Nephron progenitor cell (in vitro differentiated cells): ENCODE measurements at regions not wholly inside any gene's neighbourhood (a gene's known extent, or its start where the extent isn't known, plus 50 kb on each side); places are given as distances from the start of the nearest gene placed in this dataset.
A peak's percentile ranks its signal among the peaks of the same experiment; 100 is the strongest.

Experiments
- DNase-seq: peaks from one replicate; pipeline ENCODE4 v3.0.0; 2021
- H3K27ac Mint-ChIP-seq: 2 replicates; pipeline ENCODE4 v1.8.0; 2021; ENCODE audit warnings: mild to moderate bottlenecking, moderate library complexity, mixed read lengths
- H3K27me3 Mint-ChIP-seq: 2 replicates; pipeline ENCODE4 v1.8.0; 2021; ENCODE audit warnings: mild to moderate bottlenecking, low read depth, mixed read lengths; ENCODE audit not compliant: poor library complexity
- H3K36me3 Mint-ChIP-seq: 2 replicates; pipeline ENCODE4 v1.8.0; 2021; ENCODE audit warnings: low read depth, mixed read lengths
- H3K4me1 Mint-ChIP-seq: 2 replicates; pipeline ENCODE4 v1.8.0; 2021; ENCODE audit warnings: mixed read lengths
- H3K4me3 Mint-ChIP-seq: 2 replicates; pipeline ENCODE4 v1.8.0; 2021; ENCODE audit warnings: mild to moderate bottlenecking, moderate library complexity, mixed read lengths
- H3K9me3 Mint-ChIP-seq: 2 replicates; pipeline ENCODE4 v1.8.0; 2021; ENCODE audit warnings: mild to moderate bottlenecking, moderate library complexity, mixed read lengths
- TF ChIP-seq, protein P1 (sequence below): fragments of 200-600 bp; sonication (generic); IDR thresholded peaks from 2 replicates; pipeline ENCODE4 v1.5.0; 2021; ENCODE audit warnings: antibody characterized with exemption

GRCh38 chr4:63566658-63567057 lies 842.6 kb downstream of the TECRL start:
- Mint-ChIP-seq H3K4me3 (no peak overlapping the region), H3K27me3 (no peaks in the 10 kb centered on the region)

GRCh38 chr4:63563288-63564014 lies 845.8 kb downstream of the TECRL start:
- H3K36me3 Mint-ChIP-seq, result no peaks in the 10 kb centered on the region
- H3K27ac Mint-ChIP-seq, result no peak overlapping the region
- H3K27me3 Mint-ChIP-seq, result no peaks in the 10 kb centered on the region
- no peak overlapping the region for H3K4me3 Mint-ChIP-seq
- H3K4me1 Mint-ChIP-seq, result no peaks in the 10 kb centered on the region
- TF ChIP-seq, protein P1, sequence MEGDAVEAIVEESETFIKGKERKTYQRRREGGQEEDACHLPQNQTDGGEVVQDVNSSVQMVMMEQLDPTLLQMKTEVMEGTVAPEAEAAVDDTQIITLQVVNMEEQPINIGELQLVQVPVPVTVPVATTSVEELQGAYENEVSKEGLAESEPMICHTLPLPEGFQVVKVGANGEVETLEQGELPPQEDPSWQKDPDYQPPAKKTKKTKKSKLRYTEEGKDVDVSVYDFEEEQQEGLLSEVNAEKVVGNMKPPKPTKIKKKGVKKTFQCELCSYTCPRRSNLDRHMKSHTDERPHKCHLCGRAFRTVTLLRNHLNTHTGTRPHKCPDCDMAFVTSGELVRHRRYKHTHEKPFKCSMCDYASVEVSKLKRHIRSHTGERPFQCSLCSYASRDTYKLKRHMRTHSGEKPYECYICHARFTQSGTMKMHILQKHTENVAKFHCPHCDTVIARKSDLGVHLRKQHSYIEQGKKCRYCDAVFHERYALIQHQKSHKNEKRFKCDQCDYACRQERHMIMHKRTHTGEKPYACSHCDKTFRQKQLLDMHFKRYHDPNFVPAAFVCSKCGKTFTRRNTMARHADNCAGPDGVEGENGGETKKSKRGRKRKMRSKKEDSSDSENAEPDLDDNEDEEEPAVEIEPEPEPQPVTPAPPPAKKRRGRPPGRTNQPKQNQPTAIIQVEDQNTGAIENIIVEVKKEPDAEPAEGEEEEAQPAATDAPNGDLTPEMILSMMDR, result no peak
- no peak for DNase-seq
- no peaks in the 10 kb centered on the region for H3K9me3 Mint-ChIP-seq

More at GRCh38 chr4:63566658-63567057, 842.6 kb downstream of the TECRL start:
- Mint-ChIP-seq H3K4me1 (no peaks in the 10 kb centered on the region), H3K27ac (no peak overlapping the region), H3K36me3 (no peaks in the 10 kb centered on the region), H3K9me3 (no peaks in the 10 kb centered on the region)
- no peak for DNase-seq
- TF ChIP-seq, protein P1, result no peak

- no peak overlapping the region for H3K4me3 Mint-ChIP-seq
- TF ChIP-seq, protein P1, result no peak
Measured at GRCh38 chr4:63558709-63559108, 850.5 kb downstream of the TECRL start.

GRCh38 chr4:63556332-63556731 lies 852.9 kb downstream of the TECRL start:
- TF ChIP-seq, protein P1, result peak; percentile 7
- Mint-ChIP-seq H3K4me3 (no peak overlapping the region), H3K9me3 (no peaks in the 10 kb centered on the region), H3K4me1 (no peaks in the 10 kb centered on the region), H3K27ac (no peak overlapping the region), H3K36me3 (no peaks in the 10 kb centered on the region), H3K27me3 (peaks cover 2% of the 10 kb centered on the region)
- DNase-seq, result no peak

More at GRCh38 chr4:63558709-63559108, 850.5 kb downstream of the TECRL start:
- no peak for DNase-seq
- Mint-ChIP-seq H3K9me3 (no peaks in the 10 kb centered on the region), H3K4me1 (no peaks in the 10 kb centered on the region), H3K27ac (no peak overlapping the region), H3K27me3 (no peaks in the 10 kb centered on the region), H3K36me3 (no peaks in the 10 kb centered on the region)

- no peaks in the 10 kb centered on the region for H3K4me1 Mint-ChIP-seq
- peaks cover 2% of the 10 kb centered on the region for H3K27me3 Mint-ChIP-seq
- H3K4me3 Mint-ChIP-seq, result no peak overlapping the region
- DNase-seq, result no peak
- no peaks in the 10 kb centered on the region for H3K9me3 Mint-ChIP-seq
- no peak overlapping the region for H3K27ac Mint-ChIP-seq
- TF ChIP-seq, protein P1, result no peak
- no peaks in the 10 kb centered on the region for H3K36me3 Mint-ChIP-seq
Measured at GRCh38 chr4:63553123-63553522, 856.1 kb downstream of the TECRL start.

DNA sequence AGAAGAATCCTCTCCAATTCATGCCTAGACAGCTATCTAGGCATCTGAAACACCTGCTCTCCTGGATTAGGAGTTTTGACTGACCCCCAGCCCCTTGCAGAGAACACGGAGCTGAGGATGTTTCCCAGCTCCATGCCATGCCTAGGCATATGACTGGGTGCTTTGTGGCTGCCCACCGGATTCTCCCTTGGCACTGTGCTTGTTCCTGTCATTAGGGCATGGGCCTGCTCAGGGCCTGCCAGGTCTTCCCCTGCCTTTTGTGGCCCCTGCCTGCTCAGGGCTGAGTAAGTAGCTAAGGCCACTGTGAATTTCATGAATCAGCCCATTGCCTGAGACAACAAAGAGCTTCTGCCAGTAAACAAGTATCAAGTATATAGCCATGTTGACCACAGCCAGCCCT lies 867.4 kb downstream of the TECRL start:
- Mint-ChIP-seq H3K4me1 (no peaks in the 10 kb centered on the region), H3K9me3 (peaks cover 15% of the 10 kb centered on the region), H3K27me3 (no peaks in the 10 kb centered on the region), H3K4me3 (no peak overlapping the region), H3K36me3 (no peaks in the 10 kb centered on the region), H3K27ac (no peak overlapping the region)
- TF ChIP-seq, protein P1, result no peak
- DNase-seq, result no peak
